Caco-2 (cell line): ENCODE measurements at regions not wholly inside any gene's neighbourhood (a gene's known extent, or its start where the extent isn't known, plus 50 kb on each side); places are given as distances from the start of the nearest gene placed in this dataset.

ENCODE experiments used
- BruUV-seq: library from RNA; stranded (reverse); fragments of 400-500 nt; replicated peaks from 2 replicates; lab custom pipeline; 2021; lab: Mats Ljungman, UMichigan
- CTCF ChIA-PET: fragments of 300-600 bp; sonication (Branson Sonifier 250); formaldehyde crosslinking; loops from one replicate; lab custom pipeline; 2022; ENCODE audit warnings: antibody characterized with exemption; lab: Charles Lee
- POLR2A ChIA-PET: fragments of 300-600 bp; sonication (Branson Sonifier 250); formaldehyde crosslinking; loops from one replicate; lab custom pipeline; 2022; ENCODE audit warnings: antibody characterized with exemption; lab: Charles Lee
- DNase-seq, 2 experiments: peaks; one replicate each; pipeline versions ENCODE4 v3.0.0 to v3.0.0-alpha.2; 2020 to 2022
- H3K27me3 ChIP-seq: replicated peaks from 2 replicates; pipeline ENCODE4 v1.6.0; 2011; ENCODE audit warnings: low read length; ENCODE audit not compliant: control insufficient read depth, insufficient read depth
- H3K36me3 ChIP-seq: 2 replicates; pipeline ENCODE4 v1.5.1; 2011; ENCODE audit warnings: low read length; ENCODE audit not compliant: control insufficient read depth, insufficient read depth
- H3K4me1 ChIP-seq: fragments of 250-450 bp; sonication (Bioruptor Pico); 2 replicates; pipeline ENCODE4 v1.5.1; 2020; ENCODE audit warnings: mild to moderate bottlenecking
- H3K4me3 ChIP-seq: 2 replicates; pipeline ENCODE4 v1.5.1; 2011; ENCODE audit warnings: low read depth, mild to moderate bottlenecking, control low read depth, low read length
- H3K9me3 ChIP-seq: fragments of 250-450 bp; sonication (Bioruptor Pico); 2 replicates; pipeline ENCODE4 v1.5.1; 2020; ENCODE audit warnings: mild to moderate bottlenecking, moderate library complexity
- H3K27ac Mint-ChIP-seq: one replicate; pipeline ENCODE4 v1.8.0; 2022; ENCODE audit warnings: mixed read lengths; ENCODE audit not compliant: unreplicated experiment
- H3K27me3 Mint-ChIP-seq: one replicate; pipeline ENCODE4 v1.8.0; 2022; ENCODE audit warnings: mixed read lengths; ENCODE audit not compliant: insufficient read depth, unreplicated experiment
- H3K36me3 Mint-ChIP-seq: one replicate; pipeline ENCODE4 v1.8.0; 2022; ENCODE audit warnings: mild to moderate bottlenecking, mixed read lengths; ENCODE audit not compliant: insufficient read depth, unreplicated experiment
- H3K4me1 Mint-ChIP-seq: one replicate; pipeline ENCODE4 v1.8.0; 2022; ENCODE audit warnings: low read depth, mixed read lengths; ENCODE audit not compliant: unreplicated experiment
- H3K4me3 Mint-ChIP-seq: one replicate; pipeline ENCODE4 v1.8.0; 2022; ENCODE audit warnings: mild to moderate bottlenecking, moderate library complexity, mixed read lengths; ENCODE audit not compliant: unreplicated experiment
- H3K9me3 Mint-ChIP-seq: one replicate; pipeline ENCODE4 v1.8.0; 2022; ENCODE audit warnings: mixed read lengths; ENCODE audit not compliant: unreplicated experiment
- intact Hi-C: fragments of 100-400 bp; cut with micrococcal nuclease; formaldehyde crosslinking; loops from one replicate; pipeline ENCODE4 v1.10.0; 2022; ENCODE audit not compliant: unreplicated experiment
- TF ChIP-seq, protein P1 (sequence below), 2 experiments: fragments of 200-600 bp in 1 of 2; IDR thresholded peaks; 1 replicate in 1 of 2; 2 replicates in 1 of 2; pipeline versions ENCODE4 v1.5.1 to v1.8.0; 2011 to 2022; ENCODE audit warnings: antibody characterized with exemption in 1 of 2, control low read depth in 1 of 2, inconsistent platforms in 1 of 2, low read depth in 1 of 2, low read length in 1 of 2, mild to moderate bottlenecking in 1 of 2, moderate library complexity in 1 of 2; ENCODE audit not compliant: insufficient read depth in 1 of 2, severe bottlenecking in 1 of 2, unreplicated experiment in 1 of 2

DNA sequence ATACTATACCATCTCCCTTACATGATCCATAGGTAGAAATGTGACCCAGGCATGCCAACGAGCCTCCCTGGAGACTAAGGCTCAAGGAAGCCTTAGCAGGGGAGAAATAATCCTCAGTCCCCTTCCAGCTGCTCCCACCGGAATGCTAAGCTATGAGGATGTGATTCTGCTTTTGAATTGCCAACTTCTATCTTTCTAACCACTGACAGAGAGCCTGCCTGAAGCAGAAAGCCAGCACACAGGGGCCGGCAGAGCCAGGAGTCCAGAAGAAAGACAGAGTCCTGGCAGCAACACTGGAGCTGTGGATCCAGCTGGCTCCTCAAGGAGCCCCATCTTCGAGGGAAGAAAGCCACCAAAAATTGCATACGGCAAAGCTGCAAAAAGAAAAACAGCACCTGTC is 579.6 kb upstream of the CDH5 start:
- H3K4me3 ChIP-seq = no peak overlapping the region
- DNase-seq = no peak
- TF ChIP-seq, protein P1, sequence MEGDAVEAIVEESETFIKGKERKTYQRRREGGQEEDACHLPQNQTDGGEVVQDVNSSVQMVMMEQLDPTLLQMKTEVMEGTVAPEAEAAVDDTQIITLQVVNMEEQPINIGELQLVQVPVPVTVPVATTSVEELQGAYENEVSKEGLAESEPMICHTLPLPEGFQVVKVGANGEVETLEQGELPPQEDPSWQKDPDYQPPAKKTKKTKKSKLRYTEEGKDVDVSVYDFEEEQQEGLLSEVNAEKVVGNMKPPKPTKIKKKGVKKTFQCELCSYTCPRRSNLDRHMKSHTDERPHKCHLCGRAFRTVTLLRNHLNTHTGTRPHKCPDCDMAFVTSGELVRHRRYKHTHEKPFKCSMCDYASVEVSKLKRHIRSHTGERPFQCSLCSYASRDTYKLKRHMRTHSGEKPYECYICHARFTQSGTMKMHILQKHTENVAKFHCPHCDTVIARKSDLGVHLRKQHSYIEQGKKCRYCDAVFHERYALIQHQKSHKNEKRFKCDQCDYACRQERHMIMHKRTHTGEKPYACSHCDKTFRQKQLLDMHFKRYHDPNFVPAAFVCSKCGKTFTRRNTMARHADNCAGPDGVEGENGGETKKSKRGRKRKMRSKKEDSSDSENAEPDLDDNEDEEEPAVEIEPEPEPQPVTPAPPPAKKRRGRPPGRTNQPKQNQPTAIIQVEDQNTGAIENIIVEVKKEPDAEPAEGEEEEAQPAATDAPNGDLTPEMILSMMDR (IDR thresholded peaks at IDR 0.05; ENCODE audit: insufficient read depth in 1 of 2, low read depth in 1 of 2, low read length in 1 of 2, severe bottlenecking in 1 of 2, unreplicated experiment in 1 of 2) = no peak
- Mint-ChIP-seq H3K9me3 (no peaks in the 10 kb centered on the region), H3K4me1 (no peaks in the 10 kb centered on the region), H3K27me3 (peaks cover 5% of the 10 kb centered on the region), H3K36me3 (no peaks in the 10 kb centered on the region), H3K4me3 (no peak overlapping the region), H3K27ac (no peak overlapping the region)
- ChIA-PET POLR2A (no interaction called here), CTCF (no interaction called here)
- BruUV-seq = no TSS peak
- H3K36me3 ChIP-seq = no peaks in the 10 kb centered on the region
- H3K4me1 ChIP-seq = no peaks in the 10 kb centered on the region
- H3K9me3 ChIP-seq = peaks cover 10% of the 10 kb centered on the region; the same call in 1 of the 2 replicates
- intact Hi-C loops = no loop called here
- no peaks in the 10 kb centered on the region for H3K27me3 ChIP-seq

GRCh38 chr16:65783709-65784474 is 582.6 kb upstream of the CDH5 start:
- Mint-ChIP-seq H3K4me3 (no peak overlapping the region), H3K36me3 (no peaks in the 10 kb centered on the region), H3K9me3 (peaks cover 11% of the 10 kb centered on the region), H3K27ac (no peak overlapping the region), H3K27me3 (no peaks in the 10 kb centered on the region), H3K4me1 (no peaks in the 10 kb centered on the region)
- no peak for DNase-seq
- Histone ChIP-seq H3K27me3 (no peaks in the 10 kb centered on the region), H3K9me3 (peaks cover 10% of the 10 kb centered on the region; the same call in 1 of the 2 replicates), H3K4me1 (no peaks in the 10 kb centered on the region), H3K4me3 (no peak overlapping the region), H3K36me3 (no peaks in the 10 kb centered on the region)
- CTCF ChIA-PET = no interaction called here
- POLR2A ChIA-PET = no interaction called here
- BruUV-seq = no TSS peak
- intact Hi-C loops = no loop called here
- TF ChIP-seq, protein P1 (IDR thresholded peaks at IDR 0.05; ENCODE audit: insufficient read depth in 1 of 2, low read depth in 1 of 2, low read length in 1 of 2, severe bottlenecking in 1 of 2, unreplicated experiment in 1 of 2) = no peak

GRCh38 chr16:65782611-65783600 is 583.6 kb upstream of the CDH5 start:
- no TSS peak for BruUV-seq

More at GRCh38 chr16:65782611-65783600, 583.6 kb upstream of the CDH5 start:
- TF ChIP-seq, protein P1 (IDR thresholded peaks at IDR 0.05; ENCODE audit: insufficient read depth in 1 of 2, low read depth in 1 of 2, low read length in 1 of 2, severe bottlenecking in 1 of 2, unreplicated experiment in 1 of 2) = no peak
- H3K4me1 Mint-ChIP-seq = no peaks in the 10 kb centered on the region
- H3K27me3 ChIP-seq = no peaks in the 10 kb centered on the region
- H3K36me3 Mint-ChIP-seq = no peaks in the 10 kb centered on the region
- no peaks in the 10 kb centered on the region for H3K4me1 ChIP-seq
- no peak overlapping the region for H3K27ac Mint-ChIP-seq
- ChIA-PET CTCF (no interaction called here), POLR2A (no interaction called here)
- no peaks in the 10 kb centered on the region for H3K27me3 Mint-ChIP-seq
- DNase-seq = no peak
- no peak overlapping the region for H3K4me3 Mint-ChIP-seq
- H3K9me3 ChIP-seq = peaks cover 12% of the 10 kb centered on the region; the same call in 1 of the 2 replicates
- intact Hi-C loops = no loop called here
- no peaks in the 10 kb centered on the region for H3K36me3 ChIP-seq
- H3K4me3 ChIP-seq = no peak overlapping the region
- peaks cover 11% of the 10 kb centered on the region for H3K9me3 Mint-ChIP-seq
